ENCODE measurements at regions not wholly inside any gene's neighbourhood (a gene's known extent, or its start where the extent isn't known, plus 50 kb on each side); places are given as distances from the start of the nearest gene placed in this dataset.

DNA sequence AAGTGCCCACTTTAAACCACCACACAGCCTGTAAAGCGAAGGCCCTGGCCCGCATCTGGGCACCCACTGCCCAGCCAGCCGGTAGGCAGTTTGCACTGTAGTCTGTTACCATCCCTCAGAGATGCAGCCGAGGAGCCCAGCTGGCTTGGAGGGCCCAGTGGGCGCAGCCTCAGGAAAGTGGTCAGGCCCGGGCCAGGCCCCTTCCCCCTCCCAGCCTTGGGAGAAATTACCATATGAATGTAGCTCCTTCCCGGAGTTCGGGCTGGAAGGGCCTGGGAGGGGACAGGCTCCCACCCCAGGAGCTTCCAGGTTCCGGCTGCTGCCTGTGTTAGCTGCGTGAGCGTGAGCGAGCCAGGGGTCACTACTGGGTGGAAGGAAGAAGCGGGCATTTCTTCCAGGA lies 325.4 kb downstream of the SEC14L1 start:
- FAIRE-seq, result no peak
- Histone ChIP-seq H3K27me3 (ENCODE audit: control insufficient read depth, insufficient read depth, low read length) (no peaks in the 10 kb centered on the region), H3K4me3 (ENCODE audit: low read depth, low read length) (no peak overlapping the region), H3K36me3 (ENCODE audit: control insufficient read depth, insufficient read depth, low read length) (peaks cover 7% of the 10 kb centered on the region)
- TF ChIP-seq, protein P1, sequence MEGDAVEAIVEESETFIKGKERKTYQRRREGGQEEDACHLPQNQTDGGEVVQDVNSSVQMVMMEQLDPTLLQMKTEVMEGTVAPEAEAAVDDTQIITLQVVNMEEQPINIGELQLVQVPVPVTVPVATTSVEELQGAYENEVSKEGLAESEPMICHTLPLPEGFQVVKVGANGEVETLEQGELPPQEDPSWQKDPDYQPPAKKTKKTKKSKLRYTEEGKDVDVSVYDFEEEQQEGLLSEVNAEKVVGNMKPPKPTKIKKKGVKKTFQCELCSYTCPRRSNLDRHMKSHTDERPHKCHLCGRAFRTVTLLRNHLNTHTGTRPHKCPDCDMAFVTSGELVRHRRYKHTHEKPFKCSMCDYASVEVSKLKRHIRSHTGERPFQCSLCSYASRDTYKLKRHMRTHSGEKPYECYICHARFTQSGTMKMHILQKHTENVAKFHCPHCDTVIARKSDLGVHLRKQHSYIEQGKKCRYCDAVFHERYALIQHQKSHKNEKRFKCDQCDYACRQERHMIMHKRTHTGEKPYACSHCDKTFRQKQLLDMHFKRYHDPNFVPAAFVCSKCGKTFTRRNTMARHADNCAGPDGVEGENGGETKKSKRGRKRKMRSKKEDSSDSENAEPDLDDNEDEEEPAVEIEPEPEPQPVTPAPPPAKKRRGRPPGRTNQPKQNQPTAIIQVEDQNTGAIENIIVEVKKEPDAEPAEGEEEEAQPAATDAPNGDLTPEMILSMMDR (IDR thresholded peaks at IDR 0.05; ENCODE audit: insufficient read depth, low read length, severe bottlenecking), result no peak
- no peak for DNase-seq (ENCODE audit: low read depth)

DNA sequence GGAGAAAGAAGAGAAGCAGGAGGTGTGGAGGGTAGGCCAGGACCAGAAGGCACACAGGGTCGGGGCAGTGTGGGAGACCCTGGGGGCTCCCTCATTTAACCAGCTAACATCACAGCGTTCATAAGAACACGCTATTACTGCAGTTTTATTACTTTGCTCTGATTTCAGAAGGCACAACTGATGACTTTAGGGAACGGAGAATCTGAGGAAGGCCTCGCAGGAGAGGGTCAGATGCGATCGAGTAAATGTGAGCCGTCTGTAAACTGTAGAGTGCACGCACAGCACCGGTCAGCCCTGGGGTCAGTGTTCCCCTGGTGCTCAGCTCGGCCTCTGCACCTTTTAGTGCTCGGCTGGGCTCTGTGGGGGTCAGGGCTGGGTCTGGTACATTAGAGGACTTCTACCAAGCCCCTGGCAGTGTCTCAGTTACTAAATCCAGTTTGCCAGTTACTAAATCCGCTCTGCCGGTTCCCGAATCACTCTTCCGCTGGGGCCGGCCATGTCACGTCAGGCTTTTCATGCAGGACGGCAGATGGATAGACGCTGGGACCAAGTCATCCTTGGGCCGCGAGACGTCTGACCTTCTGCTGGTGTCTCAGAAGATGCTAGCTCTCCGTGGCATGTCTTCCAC lies 325.9 kb downstream of the SEC14L1 start:
- no peak overlapping the region for H3K4me3 ChIP-seq (ENCODE audit: low read depth, low read length)
- TF ChIP-seq, protein P1 (IDR thresholded peaks at IDR 0.05; ENCODE audit: insufficient read depth, low read length, severe bottlenecking), result no peak
- FAIRE-seq (no peak), DNase-seq (ENCODE audit: low read depth) (no peak)
- H3K27me3 ChIP-seq (ENCODE audit: control insufficient read depth, insufficient read depth, low read length), result no peaks in the 10 kb centered on the region
- H3K36me3 ChIP-seq (ENCODE audit: control insufficient read depth, insufficient read depth, low read length), result peaks cover 7% of the 10 kb centered on the region

DNA sequence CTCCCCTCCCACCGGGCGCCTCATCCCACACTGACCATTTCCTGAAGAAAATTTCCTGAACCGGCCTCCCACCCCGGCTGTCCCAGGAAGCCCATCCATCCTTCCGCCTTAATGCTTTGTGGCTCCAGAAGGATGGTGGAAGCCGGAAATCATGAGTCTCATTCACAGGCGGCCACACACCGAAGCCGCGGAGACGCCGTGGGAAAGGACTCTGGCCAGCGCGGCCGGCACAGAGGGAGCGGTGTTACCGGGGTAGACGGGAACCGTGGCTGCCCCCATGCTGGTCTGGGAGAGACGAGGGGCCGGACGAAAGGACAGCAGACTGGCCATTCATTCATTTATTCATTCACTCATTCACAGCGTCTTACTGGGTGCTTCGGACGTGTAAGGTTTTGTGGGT lies 326.8 kb downstream of the SEC14L1 start:
- no peak overlapping the region for H3K4me3 ChIP-seq (ENCODE audit: low read depth, low read length)
- TF ChIP-seq, protein P1 (IDR thresholded peaks at IDR 0.05; ENCODE audit: insufficient read depth, low read length, severe bottlenecking), result no peak
- peaks cover 5% of the 10 kb centered on the region for H3K36me3 ChIP-seq (ENCODE audit: control insufficient read depth, insufficient read depth, low read length)
- no peak for FAIRE-seq
- no peak for DNase-seq (ENCODE audit: low read depth)
- H3K27me3 ChIP-seq (ENCODE audit: control insufficient read depth, insufficient read depth, low read length), result no peaks in the 10 kb centered on the region

DNA sequence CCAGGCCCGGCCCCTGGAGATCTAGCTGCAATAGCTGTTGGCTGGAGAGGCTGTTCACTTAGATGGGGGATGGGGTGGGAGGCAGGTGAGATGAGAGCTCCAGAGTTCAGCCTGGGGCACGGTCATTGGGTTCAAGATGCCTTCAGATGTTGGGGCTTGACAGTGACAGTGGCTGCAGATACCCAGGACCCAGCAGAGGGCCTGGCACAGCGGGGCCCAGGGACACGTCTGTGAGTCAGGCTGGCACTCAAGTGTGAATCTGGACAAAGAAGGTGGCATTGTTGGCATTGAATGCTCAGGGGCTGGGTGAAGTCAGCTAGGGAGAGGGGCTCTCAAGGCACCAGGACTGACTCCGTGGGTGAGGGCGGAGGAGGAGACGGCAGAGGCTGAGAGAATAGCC lies 328.1 kb downstream of the SEC14L1 start:
- H3K36me3 ChIP-seq (ENCODE audit: control insufficient read depth, insufficient read depth, low read length), result peaks cover 3% of the 10 kb centered on the region
- H3K4me3 ChIP-seq (ENCODE audit: low read depth, low read length), result no peak overlapping the region
- FAIRE-seq, result no peak
- TF ChIP-seq, protein P1 (IDR thresholded peaks at IDR 0.05; ENCODE audit: insufficient read depth, low read length, severe bottlenecking), result no peak
- DNase-seq (ENCODE audit: low read depth), result no peak
- no peaks in the 10 kb centered on the region for H3K27me3 ChIP-seq (ENCODE audit: control insufficient read depth, insufficient read depth, low read length)

DNA sequence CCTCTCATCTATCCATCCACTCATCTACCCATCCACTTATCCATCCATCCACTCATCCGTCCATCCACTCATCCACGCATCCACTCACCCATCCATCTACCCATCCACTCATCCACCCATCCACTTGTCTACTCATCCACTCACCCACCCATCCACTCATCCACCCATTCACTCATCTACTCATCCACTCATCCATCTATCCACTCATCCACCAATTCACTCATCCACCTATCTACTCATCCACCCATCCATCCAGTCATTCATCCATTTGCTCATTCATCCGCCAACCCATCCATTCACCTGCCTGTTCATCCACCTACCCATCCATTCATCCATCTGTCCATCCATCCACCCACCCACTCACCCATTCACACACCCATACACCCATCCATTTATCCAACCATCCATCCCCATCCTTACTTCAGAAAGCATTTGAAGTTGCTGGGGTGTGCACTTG lies 329.6 kb downstream of the SEC14L1 start:
- TF ChIP-seq, protein P1 (IDR thresholded peaks at IDR 0.05; ENCODE audit: insufficient read depth, low read length, severe bottlenecking), result no peak
- no peaks in the 10 kb centered on the region for H3K27me3 ChIP-seq (ENCODE audit: control insufficient read depth, insufficient read depth, low read length)
- peaks cover 3% of the 10 kb centered on the region for H3K36me3 ChIP-seq (ENCODE audit: control insufficient read depth, insufficient read depth, low read length)
- H3K4me3 ChIP-seq (ENCODE audit: low read depth, low read length), result no peak overlapping the region
- FAIRE-seq (no peak), DNase-seq (ENCODE audit: low read depth) (no peak)

Data from bronchial epithelial cell (primary cell).